Neural cell (in vitro differentiated cells): ENCODE measurements at regions not wholly inside any gene's neighbourhood (a gene's known extent, or its start where the extent isn't known, plus 50 kb on each side); places are given as distances from the start of the nearest gene placed in this dataset.
"Not testable (repeated sequence)": the region's sequence is repeated elsewhere in the genome, so short reads cannot be mapped to it uniquely, and the experiment has no call there.

Experiments
- H2AFZ ChIP-seq: fragments of 200-600, 300-800 bp; sonication (generic), shearing (Covaris generic); 2 replicates; pipeline ENCODE4 v1.6.0; 2014; ENCODE audit warnings: low read depth, mild to moderate bottlenecking, antibody characterized with exemption, low read length, moderate library complexity
- H3F3A ChIP-seq: fragments of 200-600 bp; shearing (Covaris generic); 2 replicates; pipeline ENCODE4 v1.6.1; 2016; ENCODE audit warnings: mild to moderate bottlenecking, moderate library complexity, mixed read lengths, antibody characterized with exemption, low read length; ENCODE audit not compliant: insufficient read depth, poor library complexity, severe bottlenecking
- H3K27ac ChIP-seq: fragments of 200-600, 300-800 bp; sonication (generic), shearing (Covaris generic); 2 replicates; pipeline ENCODE4 v1.5.1; 2014; ENCODE audit warnings: mild to moderate bottlenecking, low read length, moderate library complexity
- H3K27me3 ChIP-seq: fragments of 300-800, 200-600 bp; sonication (generic), shearing (Covaris generic); 2 replicates; pipeline ENCODE4 v1.6.0; 2014; ENCODE audit warnings: mild to moderate bottlenecking, low read depth, low read length, moderate library complexity; ENCODE audit not compliant: insufficient read depth
- H3K36me3 ChIP-seq: fragments of 300-800, 200-600 bp; sonication (generic), shearing (Covaris generic); 2 replicates; pipeline ENCODE4 v1.5.1; 2014; ENCODE audit warnings: mild to moderate bottlenecking, antibody characterized with exemption, low read length, moderate library complexity; ENCODE audit not compliant: insufficient read depth
- H3K4me2 ChIP-seq: fragments of 300-800, 200-600 bp; sonication (generic), shearing (Covaris generic); 2 replicates; pipeline ENCODE4 v1.6.0; 2014; ENCODE audit warnings: mild to moderate bottlenecking, low read length
- H3K4me3 ChIP-seq: fragments of 300-800, 200-600 bp; sonication (generic), shearing (Covaris generic); 2 replicates; pipeline ENCODE4 v1.5.1; 2014; ENCODE audit warnings: mild to moderate bottlenecking, low read length, moderate library complexity
- H3K79me2 ChIP-seq: fragments of 200-600 bp; shearing (Covaris generic); replicated peaks from 2 replicates; pipeline ENCODE4 v1.6.0; 2014; ENCODE audit warnings: mild to moderate bottlenecking, low read length, moderate library complexity; ENCODE audit not compliant: insufficient read depth
- H3K9ac ChIP-seq: fragments of 300-800, 200-600 bp; sonication (generic), shearing (Covaris generic); 2 replicates; pipeline ENCODE4 v1.6.1; 2016; ENCODE audit warnings: mild to moderate bottlenecking, low read length, mixed read lengths
- H3K9me2 ChIP-seq: fragments of 200-600 bp; shearing (Covaris generic); 2 replicates; pipeline ENCODE4 v1.6.1; 2016; ENCODE audit warnings: mild to moderate bottlenecking, low read length, mixed read lengths; ENCODE audit not compliant: insufficient read depth
- H3K9me3 ChIP-seq: fragments of 200-600, 300-800 bp; sonication (generic), shearing (Covaris generic); 2 replicates; pipeline ENCODE4 v1.6.1; 2016; ENCODE audit warnings: mild to moderate bottlenecking, mixed run types, low read length, moderate library complexity, mixed read lengths
- H4K20me1 ChIP-seq: fragments of 200-600 bp; shearing (Covaris generic); 2 replicates; pipeline ENCODE4 v1.6.1; 2016; ENCODE audit warnings: mild to moderate bottlenecking, mixed run types; ENCODE audit not compliant: insufficient read depth
- CTCF ChIP-seq: fragments of 450-650 bp; IDR thresholded peaks from 2 replicates; pipeline ENCODE4 v1.5.1; 2014; ENCODE audit warnings: antibody characterized with exemption, mild to moderate bottlenecking, moderate library complexity; ENCODE audit not compliant: poor library complexity, severe bottlenecking
- RAD21 ChIP-seq: fragments of 450-650 bp; conservative IDR thresholded peaks from 2 replicates; pipeline ENCODE4 v1.6.1; 2014; ENCODE audit warnings: antibody characterized with exemption, mild to moderate bottlenecking, moderate library complexity
- SMC3 ChIP-seq: fragments of 450-650 bp; conservative IDR thresholded peaks from 2 replicates; pipeline ENCODE4 v1.6.1; 2014; ENCODE audit warnings: antibody characterized with exemption, mild to moderate bottlenecking, moderate library complexity; ENCODE audit not compliant: poor library complexity

- not testable (repeated sequence) for H3K9me3 ChIP-seq, H3F3A ChIP-seq, H3K9ac ChIP-seq, H4K20me1 ChIP-seq, H3K27me3 ChIP-seq, H3K4me2 ChIP-seq, H3K4me3 ChIP-seq, H3K36me3 ChIP-seq, H2AFZ ChIP-seq, H3K79me2 ChIP-seq, H3K27ac ChIP-seq, H3K9me2 ChIP-seq
These were observed 257.6 kb upstream of the NOTCH2NLA start for GRCh38 chr1:146486300-146487014.

- not testable (repeated sequence) for H3K9me2 ChIP-seq, H3K27me3 ChIP-seq, H3K4me3 ChIP-seq, H3K79me2 ChIP-seq, H2AFZ ChIP-seq, H3K9me3 ChIP-seq, H4K20me1 ChIP-seq, H3K27ac ChIP-seq, H3F3A ChIP-seq, H3K36me3 ChIP-seq, H3K9ac ChIP-seq, H3K4me2 ChIP-seq
These were observed 255.4 kb upstream of the NOTCH2NLA start for GRCh38 chr1:146484195-146484594.

DNA sequence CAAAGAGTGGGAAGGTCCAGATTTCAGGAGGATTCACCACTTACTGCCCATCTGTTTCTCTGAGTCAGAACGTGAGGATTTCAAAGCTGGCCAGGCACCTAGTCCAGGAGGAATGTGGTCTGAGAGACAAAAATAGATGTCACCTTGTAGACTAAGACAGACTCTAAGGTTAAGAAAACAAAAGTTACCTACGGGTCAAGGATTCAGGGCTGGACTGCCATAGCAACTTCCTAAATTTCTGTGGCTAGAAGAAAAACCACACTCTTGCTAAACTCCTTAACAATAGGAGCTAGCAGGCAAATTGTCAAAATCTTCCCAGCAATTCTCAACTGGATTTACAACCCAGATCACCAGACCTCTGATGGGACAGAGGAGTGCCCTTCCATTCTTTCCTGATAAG, 250.4 kb upstream of the NOTCH2NLA start:
- H3K9me3 ChIP-seq, H3K4me2 ChIP-seq, H3K79me2 ChIP-seq, H3K9ac ChIP-seq, H4K20me1 ChIP-seq, H3K36me3 ChIP-seq, H3F3A ChIP-seq, H3K9me2 ChIP-seq, H3K27me3 ChIP-seq, H3K4me3 ChIP-seq, H3K27ac ChIP-seq, H2AFZ ChIP-seq: not testable (repeated sequence)

DNA sequence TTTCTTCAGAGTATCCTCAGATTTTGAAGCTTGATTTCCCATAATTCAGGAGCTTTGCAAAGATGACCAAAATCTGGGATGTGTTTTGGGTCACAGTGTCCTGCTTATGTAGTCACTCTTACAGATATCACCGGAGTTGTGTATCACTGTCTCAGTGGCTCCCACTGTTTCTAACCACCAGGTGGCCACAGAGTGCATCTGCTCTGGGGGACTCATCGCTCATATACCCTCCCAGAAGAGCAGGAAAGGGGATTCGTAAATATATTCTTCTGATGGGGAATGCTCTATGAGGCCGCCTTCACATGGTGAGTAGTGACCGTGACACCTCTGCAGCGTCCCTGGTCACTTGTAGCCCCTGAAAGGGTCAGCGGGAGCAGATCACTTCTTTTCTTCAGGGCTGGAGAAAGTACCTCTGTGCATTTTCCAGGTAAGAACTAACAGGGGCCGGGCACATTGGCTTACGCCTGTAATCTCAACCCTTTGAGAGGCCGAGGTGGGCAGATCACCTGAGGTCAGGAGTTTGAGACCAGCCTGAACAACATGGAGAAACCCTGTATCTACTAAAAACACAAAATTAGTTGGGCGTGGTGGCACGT, 249.4 kb upstream of the NOTCH2NLA start:
- not testable (repeated sequence) for H3K27me3 ChIP-seq, H3K4me2 ChIP-seq, H2AFZ ChIP-seq

GRCh38 chr1:146475086-146475485, 246.3 kb upstream of the NOTCH2NLA start:
- H4K20me1 ChIP-seq, H3K9me3 ChIP-seq, H3K27ac ChIP-seq, H2AFZ ChIP-seq, H3K27me3 ChIP-seq, H3K9ac ChIP-seq, H3F3A ChIP-seq, H3K79me2 ChIP-seq, H3K9me2 ChIP-seq, H3K36me3 ChIP-seq, H3K4me3 ChIP-seq, H3K4me2 ChIP-seq: not testable (repeated sequence)

More for the DNA sequence above, 249.4 kb upstream of the NOTCH2NLA start:
- TF ChIP-seq SMC3 (peak; percentile 82), CTCF (peak; percentile 75), RAD21 (peak; percentile 66)
- H3K9me3 ChIP-seq, H3K9me2 ChIP-seq, H3K36me3 ChIP-seq, H3K9ac ChIP-seq, H3K79me2 ChIP-seq, H4K20me1 ChIP-seq, H3F3A ChIP-seq, H3K27ac ChIP-seq, H3K4me3 ChIP-seq: not testable (repeated sequence)

DNA sequence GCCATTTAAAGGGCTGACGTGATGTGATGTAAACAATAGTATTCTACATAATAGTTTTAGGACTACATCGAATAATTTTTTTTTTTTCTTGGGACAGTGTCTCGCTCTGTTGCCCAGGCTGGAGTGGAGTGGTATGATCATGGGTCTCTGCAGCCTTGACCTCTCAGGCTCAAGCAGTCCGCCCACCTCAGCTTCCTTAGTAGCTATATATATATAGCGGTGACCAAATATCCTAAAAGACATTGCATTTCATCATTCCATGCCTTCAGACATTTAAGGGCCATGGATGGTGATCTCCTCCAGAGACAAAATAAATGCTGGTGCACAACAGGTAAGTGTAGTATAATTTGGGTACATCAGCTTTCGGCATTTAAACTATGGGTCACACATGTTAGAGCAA, 245.4 kb upstream of the NOTCH2NLA start:
- H3K27ac ChIP-seq, H3K36me3 ChIP-seq, H3K9ac ChIP-seq, H3K9me2 ChIP-seq, H3F3A ChIP-seq, H3K79me2 ChIP-seq, H3K4me3 ChIP-seq, H2AFZ ChIP-seq, H3K27me3 ChIP-seq, H4K20me1 ChIP-seq, H3K9me3 ChIP-seq, H3K4me2 ChIP-seq: not testable (repeated sequence)
